Psoas muscle (tissue), 7 donors: ENCODE measurements at regions not wholly inside any gene's neighbourhood (a gene's known extent, or its start where the extent isn't known, plus 50 kb on each side); places are given as distances from the start of the nearest gene placed in this dataset.

Experiments
- ATAC-seq, 4 donors: fragments of 200-7000 bp; cut with Tn5 transposase; one replicate each; pipeline ENCODE4 v1.9.1; 2020; ENCODE audit warnings: moderate library complexity in 3 of 4, mild to moderate bottlenecking in 2 of 4
- DNase-seq, 2 donors: peaks; one replicate each; pipeline ENCODE4 v3.0.0-alpha.2; 2020
- H3K27ac ChIP-seq: fragments of 200-600 bp; one replicate; pipeline ENCODE4 v1.8.0; 2022
- H3K27me3 ChIP-seq, 3 donors: fragments of 200-600 bp in 1 of 3; one replicate each; pipeline versions ENCODE4 v1.6.1 to v1.8.0; 2013 to 2022; ENCODE audit warnings: low read length in 2 of 3, mild to moderate bottlenecking in 2 of 3, moderate library complexity in 1 of 3; ENCODE audit not compliant: insufficient read depth in 3 of 3
- H3K36me3 ChIP-seq, 2 donors: fragments of 200-600 bp in 1 of 2; one replicate each; pipeline versions ENCODE4 v1.6.1 to v1.8.0; 2013 to 2022; ENCODE audit warnings: low read depth in 1 of 2, mild to moderate bottlenecking in 1 of 2, moderate library complexity in 1 of 2; ENCODE audit not compliant: insufficient read depth in 1 of 2
- H3K4me1 ChIP-seq: fragments of 200-600 bp; one replicate; pipeline ENCODE4 v1.8.0; 2022
- H3K4me3 ChIP-seq: fragments of 200-600 bp; one replicate; pipeline ENCODE4 v1.8.0; 2022; ENCODE audit warnings: mild to moderate bottlenecking
- H3K9me3 ChIP-seq: fragments of 200-600 bp; one replicate; pipeline ENCODE4 v1.8.0; 2022
- CTCF ChIP-seq: fragments of 200-600 bp; IDR thresholded peaks from one replicate; pipeline ENCODE4 v1.8.0; 2022; ENCODE audit warnings: antibody characterized with exemption
- WGBS, 3 donors: extraction: QIAGEN DNeasy Blood & Tissue Kit; methylation state at CpG; one replicate each; pipeline versions ENCODE4 v1.1.6 to v1.1.7; 2013; 5-methylcytosine and 5-hydroxymethylcytosine counted together
- intact Hi-C, 2 donors: fragments of 100-400 bp; cut with DNase I; formaldehyde crosslinking; loops; one replicate each; pipeline versions ENCODE4 v1.11.0 to v1.14.2; 2022
- donor health status: healthy with polysubstance abuse.
- donor health status: DM: no; HTN: no; CAD: no; lungs with moderate emphysema.
- donor health status: Bipolar disorder and iron deficiency.
- donor health status: healthy.
- donor health status: DM: yes; HTN: yes; CAD: no.
- donor health status: DM: no; HTN: no; CAD: no.
- donor health status: DM: yes; HTN: yes; CAD: no.

GRCh38 chr6:79421001-79421411 lies 116.2 kb downstream of the LCA5 start:
- Histone ChIP-seq H3K36me3 (no peaks in the 10 kb centered on the region), H3K4me3 (no peak overlapping the region), H3K9me3 (no peaks in the 10 kb centered on the region), H3K27me3 (no peaks in the 10 kb centered on the region), H3K27ac (no peak overlapping the region), H3K4me1 (peaks cover 8% of the 10 kb centered on the region)
- no peak for TF ChIP-seq CTCF
- WGBS, 3 donors = 78 to 85% (median 79%) methylated on average over 4 of the region's 4 CpGs
- no peak for ATAC-seq
- intact Hi-C loops = no loop called here
- no peak for DNase-seq

DNA sequence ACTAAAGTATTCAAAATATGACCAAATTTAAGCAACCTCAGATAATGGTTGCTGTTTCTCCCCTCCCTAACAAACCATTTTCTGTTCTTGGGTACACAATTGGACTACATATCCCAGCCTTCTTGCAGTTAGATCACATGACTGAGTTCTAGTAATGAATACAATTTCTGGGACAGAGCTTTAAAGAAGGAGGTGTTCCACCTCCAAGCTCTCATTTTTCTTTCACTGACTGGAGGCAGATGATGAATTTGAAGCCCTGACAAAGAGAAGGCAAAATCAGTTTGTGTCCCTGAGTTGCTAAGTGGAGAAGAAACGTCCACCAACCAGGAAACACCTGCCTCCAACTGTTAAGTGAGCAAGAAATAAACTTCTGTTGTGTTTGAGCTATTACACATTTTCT lies 117.2 kb downstream of the LCA5 start:
- intact Hi-C loops = no loop called here
- 20 to 33% (median 24%) methylated on average over 1 of the region's 1 CpG for WGBS, 3 donors
- Histone ChIP-seq H3K36me3 (no peaks in the 10 kb centered on the region), H3K4me1 (peaks cover 8% of the 10 kb centered on the region), H3K27ac (no peak overlapping the region), H3K9me3 (no peaks in the 10 kb centered on the region), H3K4me3 (no peak overlapping the region), H3K27me3 (no peaks in the 10 kb centered on the region)
- ATAC-seq = no peak
- TF ChIP-seq CTCF = no peak
- no peak for DNase-seq

DNA sequence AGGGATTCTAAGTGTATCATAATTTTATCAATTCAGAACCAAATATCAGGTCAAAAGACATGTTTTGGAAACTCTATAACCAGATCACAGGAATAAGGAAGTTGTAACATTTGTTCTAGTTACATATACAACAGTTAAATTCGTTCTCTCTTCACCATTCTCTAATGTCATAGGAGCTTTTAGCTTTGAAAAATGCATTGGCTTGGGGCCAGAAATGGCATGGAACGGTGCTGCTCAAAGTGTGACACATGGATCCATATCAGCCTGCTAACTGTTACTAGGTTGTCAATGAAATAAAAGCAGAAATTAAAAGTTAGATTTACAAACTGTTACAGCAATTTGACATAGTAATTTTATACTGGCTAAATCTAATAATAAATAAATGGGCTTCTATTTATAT lies 120.3 kb downstream of the LCA5 start:
- 20 to 42% (median 22%) methylated on average over 2 of the region's 2 CpGs for WGBS, 3 donors
- DNase-seq (no peak), ATAC-seq (no peak)
- Histone ChIP-seq H3K27me3 (no peaks in the 10 kb centered on the region), H3K4me3 (no peak overlapping the region), H3K4me1 (peaks cover 5% of the 10 kb centered on the region), H3K36me3 (no peaks in the 10 kb centered on the region), H3K9me3 (no peaks in the 10 kb centered on the region), H3K27ac (no peak overlapping the region)
- no peak for TF ChIP-seq CTCF
- intact Hi-C loops = no loop called here

- Histone ChIP-seq H3K4me1 (no peaks in the 10 kb centered on the region), H3K4me3 (no peak overlapping the region), H3K27ac (no peak overlapping the region), H3K9me3 (no peaks in the 10 kb centered on the region), H3K27me3 (no peaks in the 10 kb centered on the region), H3K36me3 (no peaks in the 10 kb centered on the region)
- no peak for TF ChIP-seq CTCF
- intact Hi-C loops = no loop called here
- DNase-seq = no peak
- ATAC-seq = no peak
- 19 to 31% (median 27%) methylated on average over 2 of the region's 2 CpGs for WGBS, 3 donors
Observed at GRCh38 chr6:79413562-79414002, 123.6 kb downstream of the LCA5 start.

DNA sequence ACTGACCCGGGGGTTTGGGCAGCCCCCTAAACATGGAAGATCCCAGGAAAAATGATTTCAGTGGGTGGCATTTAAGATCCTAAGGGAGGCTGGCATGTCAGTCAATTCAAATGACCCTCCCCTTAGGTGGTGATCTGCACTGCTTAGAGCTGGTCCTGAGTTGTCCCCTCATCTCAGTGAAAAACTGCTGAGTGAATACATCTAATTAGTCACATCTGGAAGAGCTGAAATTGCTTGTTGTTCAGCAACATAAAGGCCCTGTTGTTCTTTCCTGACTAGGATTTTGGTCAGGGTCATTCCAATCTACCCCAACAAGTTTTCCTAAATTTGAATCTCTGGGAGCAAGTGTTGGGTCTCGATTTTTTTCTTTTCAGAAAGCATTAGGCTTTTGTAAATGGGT lies 126.4 kb downstream of the LCA5 start:
- TF ChIP-seq CTCF = no peak

More for the DNA sequence above, 126.4 kb downstream of the LCA5 start:
- Histone ChIP-seq H3K27me3 (no peaks in the 10 kb centered on the region), H3K9me3 (no peaks in the 10 kb centered on the region), H3K36me3 (no peaks in the 10 kb centered on the region), H3K4me3 (no peak overlapping the region), H3K27ac (no peak overlapping the region), H3K4me1 (no peaks in the 10 kb centered on the region)
- no peak for ATAC-seq
- intact Hi-C loops = no loop called here
- DNase-seq = no peak
- 49 to 77% (median 54%) methylated on average over 2 of the region's 2 CpGs for WGBS, 3 donors
